Liver (tissue), 8 donors: ENCODE measurements at regions not wholly inside any gene's neighbourhood (a gene's known extent, or its start where the extent isn't known, plus 50 kb on each side); places are given as distances from the start of the nearest gene placed in this dataset.

ENCODE experiments used
- DNase-seq: peaks from one replicate; pipeline ENCODE4 v3.0.0-alpha.2; 2017; ENCODE audit warnings: low spot score
- H3K27ac ChIP-seq, 2 donors: one replicate each; pipeline ENCODE4 v1.7.0; 2013; ENCODE audit warnings: inconsistent platforms in 2 of 2, low read length in 2 of 2, control low read depth in 1 of 2, low read depth in 1 of 2, mild to moderate bottlenecking in 1 of 2
- H3K27me3 ChIP-seq, 4 donors: one replicate each; pipeline versions ENCODE4 v1.6.1 to v1.7.0; 2013; ENCODE audit warnings: low read length in 3 of 4, inconsistent platforms in 1 of 4, mild to moderate bottlenecking in 1 of 4, moderate library complexity in 1 of 4; ENCODE audit not compliant: control insufficient read depth in 4 of 4, insufficient read depth in 4 of 4
- H3K36me3 ChIP-seq, 4 donors: one replicate each; pipeline versions ENCODE4 v1.6.1 to v1.7.0; 2013; ENCODE audit warnings: low read length in 3 of 4, mild to moderate bottlenecking in 3 of 4, low read depth in 1 of 4, moderate library complexity in 1 of 4; ENCODE audit not compliant: control insufficient read depth in 4 of 4, insufficient read depth in 3 of 4
- H3K4me1 ChIP-seq, 4 donors: one replicate each; pipeline versions ENCODE4 v1.6.1 to v1.7.0; 2013; ENCODE audit warnings: low read length in 3 of 4, mild to moderate bottlenecking in 3 of 4, moderate library complexity in 1 of 4; ENCODE audit not compliant: control insufficient read depth in 4 of 4, insufficient read depth in 4 of 4
- H3K4me3 ChIP-seq, 3 donors: one replicate each; pipeline versions ENCODE4 v1.6.1 to v1.7.0; 2013; ENCODE audit warnings: low read length in 3 of 3, control low read depth in 1 of 3, low read depth in 1 of 3, mild to moderate bottlenecking in 1 of 3
- H3K9ac ChIP-seq, 2 donors: one replicate each; pipeline ENCODE4 v1.7.0; 2013; ENCODE audit warnings: low read length in 2 of 2, mild to moderate bottlenecking in 2 of 2, moderate library complexity in 2 of 2, control low read depth in 1 of 2, low read depth in 1 of 2
- H3K9me3 ChIP-seq, 4 donors: one replicate each; pipeline versions ENCODE4 v1.6.1 to v1.7.0; 2013; ENCODE audit warnings: low read length in 3 of 4; ENCODE audit not compliant: control insufficient read depth in 4 of 4
- CTCF ChIP-seq: fragments of 150-350 bp; IDR thresholded peaks from 2 replicates; pipeline ENCODE4 v1.5.1; 2017; ENCODE audit warnings: improper control_type of control experiment, low read depth, low read length; ENCODE audit not compliant: missing input control
- EGR1 ChIP-seq, 2 donors: IDR thresholded peaks; 2 replicates each; pipeline ENCODE4 v1.6.1; 2016 to 2018; ENCODE audit warnings: antibody characterized with exemption in 2 of 2, low read depth in 2 of 2
- FOXA1 ChIP-seq: IDR thresholded peaks from 2 replicates; pipeline ENCODE4 v1.6.1; 2016; ENCODE audit warnings: antibody characterized with exemption
- HNF4A ChIP-seq, 2 donors: conservative IDR thresholded peaks; 2 replicates each; pipeline ENCODE4 v1.6.1; 2016; ENCODE audit warnings: antibody characterized with exemption in 2 of 2, mild to moderate bottlenecking in 2 of 2
- JUND ChIP-seq, 2 donors: IDR thresholded peaks; 2 replicates each; pipeline ENCODE4 v1.6.1; 2016; ENCODE audit warnings: antibody characterized with exemption in 2 of 2
- NR2F2 ChIP-seq: IDR thresholded peaks from 2 replicates; pipeline ENCODE4 v1.6.1; 2016; ENCODE audit warnings: antibody characterized with exemption
- RAD21 ChIP-seq, 2 donors: IDR thresholded peaks; 2 replicates each; pipeline ENCODE4 v1.6.1; 2016; ENCODE audit warnings: antibody characterized with exemption in 2 of 2, mild to moderate bottlenecking in 2 of 2
- REST ChIP-seq: IDR thresholded peaks from 2 replicates; pipeline ENCODE4 v1.6.1; 2016; ENCODE audit warnings: antibody characterized with exemption, mild to moderate bottlenecking
- RXRA ChIP-seq, 2 donors: IDR thresholded peaks; 2 replicates each; pipeline ENCODE4 v1.6.1; 2017 to 2018; ENCODE audit warnings: antibody characterized with exemption in 2 of 2, mild to moderate bottlenecking in 1 of 2
- SP1 ChIP-seq: IDR thresholded peaks from 2 replicates; pipeline ENCODE4 v1.6.1; 2018; ENCODE audit warnings: antibody characterized with exemption, mild to moderate bottlenecking
- TAF1 ChIP-seq: conservative IDR thresholded peaks from 2 replicates; pipeline ENCODE4 v1.6.1; 2016; ENCODE audit warnings: antibody characterized with exemption, mild to moderate bottlenecking
- YY1 ChIP-seq: IDR thresholded peaks from 2 replicates; pipeline ENCODE4 v1.6.1; 2016; ENCODE audit warnings: antibody characterized with exemption, mild to moderate bottlenecking
- ZBTB33 ChIP-seq: IDR thresholded peaks from 2 replicates; pipeline ENCODE4 v1.6.1; 2016; ENCODE audit warnings: antibody characterized with exemption
- WGBS: extraction: QIAGEN DNeasy Blood & Tissue Kit; methylation state at CpG from one replicate; pipeline ENCODE4 v1.1.7; 2013; 5-methylcytosine and 5-hydroxymethylcytosine counted together
- donor health status: healthy.
- donor health status: healthy.
- donor health status: healthy.
- donor health status: healthy.
- donor health status: healthy.

GRCh38 chr20:39541136-39541803 lies 579.1 kb downstream of the DHX35 start:
- H3K9me3 ChIP-seq, result no peaks in the 10 kb centered on the region
- H3K4me3 ChIP-seq, result no peak overlapping the region
- no peaks in the 10 kb centered on the region for H3K4me1 ChIP-seq
- H3K9ac ChIP-seq, result no peak overlapping the region
- 75% methylated on average over 2 of the region's 2 CpGs for WGBS
- H3K27me3 ChIP-seq, result no peaks in the 10 kb centered on the region
- H3K36me3 ChIP-seq, result no peaks in the 10 kb centered on the region
- no peak for DNase-seq
- TF ChIP-seq REST (no peak), RAD21 (IDR thresholded peaks at IDR 0.05) (no peak), EGR1 (IDR thresholded peaks at IDR 0.05; ENCODE audit: low read depth in 2 of 2) (no peak), FOXA1 (no peak), RXRA (IDR thresholded peaks at IDR 0.05) (no peak), ZBTB33 (no peak), NR2F2 (no peak), SP1 (no peak), JUND (IDR thresholded peaks at IDR 0.05) (no peak)
- no peak overlapping the region for H3K27ac ChIP-seq

- H3K9me3 ChIP-seq, result peaks cover 0 to 1% (median 0%) of the 10 kb centered on the region in 4 donors
- H3K36me3 ChIP-seq, result no peaks in the 10 kb centered on the region
- no peaks in the 10 kb centered on the region for H3K4me1 ChIP-seq
- no peak overlapping the region for H3K27ac ChIP-seq
- peaks cover 0 to 2% (median 0%) of the 10 kb centered on the region in 4 donors for H3K27me3 ChIP-seq
- no peak overlapping the region for H3K9ac ChIP-seq
- TF ChIP-seq YY1 (no peak), FOXA1 (no peak), CTCF (no peak), ZBTB33 (no peak), REST (no peak), RAD21 (IDR thresholded peaks at IDR 0.05) (no peak), NR2F2 (no peak), EGR1 (IDR thresholded peaks at IDR 0.05; ENCODE audit: low read depth in 2 of 2) (no peak), HNF4A (conservative IDR thresholded peaks at IDR 0.05) (no peak), TAF1 (no peak)
- H3K4me3 ChIP-seq, result no peak overlapping the region
- no peak for DNase-seq
These were observed 576.2 kb downstream of the DHX35 start for GRCh38 chr20:39538317-39538716.
